Stimulated activated CD4-positive, alpha-beta T cell treated with anti-CD3 and anti-CD28 coated beads, Interleukin-2, amount 100 ng/mL, for 4 hours (primary cell): ENCODE measurements at regions not wholly inside any gene's neighbourhood (a gene's known extent, or its start where the extent isn't known, plus 50 kb on each side); places are given as distances from the start of the nearest gene placed in this dataset.
A peak's percentile ranks its signal among the peaks of the same experiment; 100 is the strongest.
"Not testable (repeated sequence)": the region's sequence is repeated elsewhere in the genome, so short reads cannot be mapped to it uniquely, and the experiment has no call there.

Source experiments
- DNase-seq: peaks from one replicate; pipeline ENCODE4 v3.0.0-alpha.2; 2020; ENCODE audit warnings: low read depth

DNA sequence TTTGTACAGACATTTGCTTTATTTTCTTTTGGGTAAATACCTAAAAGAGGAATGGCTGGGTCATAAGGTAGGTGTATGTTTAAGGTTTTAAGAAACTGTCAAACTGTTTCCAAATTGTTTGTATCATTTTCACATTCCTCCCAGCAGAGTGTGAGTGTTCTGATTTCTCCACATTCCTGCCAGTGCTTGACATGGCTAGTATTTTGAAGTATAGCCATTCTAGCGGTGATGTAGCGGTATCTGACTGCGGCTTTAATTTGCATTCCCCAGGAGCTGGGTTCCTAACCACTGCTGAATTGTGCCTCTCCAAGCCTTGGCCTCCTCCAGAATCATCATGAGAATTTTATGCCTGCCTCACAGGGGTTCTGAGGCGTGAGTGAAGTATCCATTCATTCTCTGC lies 61.8 kb upstream of the ARL4C start:
- no peak for DNase-seq

DNA sequence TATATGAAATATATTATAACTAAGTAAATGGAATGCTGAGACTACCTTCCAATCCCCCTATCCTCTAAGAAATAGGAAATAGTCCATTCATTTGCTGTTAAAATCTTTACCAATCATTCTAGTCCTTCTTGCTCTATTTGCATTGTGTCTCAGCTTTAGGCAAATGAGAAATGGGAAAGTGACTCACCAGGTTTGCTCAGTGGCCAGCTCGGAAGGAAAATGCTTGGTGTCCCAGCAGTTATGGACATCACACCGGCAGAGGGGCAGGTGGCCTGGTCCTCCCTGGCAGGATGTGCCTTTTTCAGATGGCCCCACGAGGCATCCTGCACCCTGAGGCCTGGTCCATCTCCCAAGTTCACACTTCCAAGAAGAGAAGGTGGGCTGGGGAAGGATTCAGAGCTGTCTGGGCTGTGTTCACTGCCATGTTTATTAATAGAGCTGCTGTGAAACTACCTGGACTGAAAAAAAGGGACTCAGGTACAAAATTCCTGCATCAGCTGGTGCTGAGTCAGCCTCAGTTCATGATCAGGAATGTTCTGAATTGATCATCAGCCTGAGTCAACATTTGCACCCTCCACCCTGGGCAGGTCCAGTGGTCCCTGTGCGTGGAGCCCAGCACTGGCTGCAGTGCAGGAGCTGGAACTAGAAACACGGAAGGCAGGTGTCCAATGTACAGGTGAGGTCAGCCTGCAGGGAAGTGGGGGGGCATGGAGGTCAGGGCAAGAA lies 60.1 kb upstream of the ARL4C start:
- DNase-seq = no peak

DNA sequence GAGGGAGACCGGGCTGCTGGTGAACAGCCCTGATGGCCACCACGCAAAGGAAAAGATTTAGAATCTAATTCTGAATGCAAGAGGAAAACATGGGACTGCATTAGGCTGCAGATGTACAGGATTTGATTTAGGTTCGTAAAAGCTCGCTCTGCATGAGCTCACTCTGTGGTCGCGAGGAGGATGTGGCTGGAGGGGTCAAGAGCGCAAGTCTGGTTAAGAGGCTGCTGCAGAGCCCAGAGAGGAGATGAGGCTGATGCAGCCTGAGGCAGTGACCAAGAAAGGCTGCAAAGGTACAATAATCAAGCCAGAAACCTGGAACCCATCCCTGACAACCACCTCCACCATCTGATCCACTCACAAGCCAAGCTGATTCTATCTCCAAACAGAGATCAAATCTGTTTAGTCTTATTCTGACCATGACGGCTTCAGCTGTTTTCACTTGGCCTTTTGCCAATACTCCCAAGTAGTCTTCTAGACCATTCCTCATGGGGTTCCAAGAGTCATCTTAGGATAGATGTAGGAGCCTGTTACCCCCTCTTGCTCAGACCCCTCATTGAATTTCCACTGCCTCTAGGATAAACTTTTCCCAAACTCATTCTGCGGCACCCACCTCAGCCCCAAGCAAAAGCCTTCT lies 58.9 kb upstream of the ARL4C start:
- DNase-seq = no peak

DNA sequence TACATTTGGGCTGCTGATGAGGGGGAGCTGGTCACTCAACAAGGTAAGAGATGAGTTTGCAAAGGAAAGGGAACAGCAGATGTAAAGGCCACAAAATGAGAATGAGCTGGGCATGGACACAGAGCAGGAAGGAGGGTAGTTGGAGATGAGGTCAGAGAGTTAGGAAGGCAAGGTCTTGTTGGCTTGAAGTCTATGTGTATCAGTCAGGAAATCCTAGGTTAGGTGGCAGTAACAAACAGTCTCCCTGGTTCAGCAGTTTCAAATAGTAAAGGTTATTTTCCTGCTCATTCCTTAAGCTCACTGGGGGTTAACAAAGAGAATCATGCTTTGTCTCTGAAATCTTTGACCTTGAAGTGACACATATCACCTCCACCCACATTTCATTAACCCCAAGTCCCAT lies 58.3 kb upstream of the ARL4C start:
- DNase-seq = no peak

DNA sequence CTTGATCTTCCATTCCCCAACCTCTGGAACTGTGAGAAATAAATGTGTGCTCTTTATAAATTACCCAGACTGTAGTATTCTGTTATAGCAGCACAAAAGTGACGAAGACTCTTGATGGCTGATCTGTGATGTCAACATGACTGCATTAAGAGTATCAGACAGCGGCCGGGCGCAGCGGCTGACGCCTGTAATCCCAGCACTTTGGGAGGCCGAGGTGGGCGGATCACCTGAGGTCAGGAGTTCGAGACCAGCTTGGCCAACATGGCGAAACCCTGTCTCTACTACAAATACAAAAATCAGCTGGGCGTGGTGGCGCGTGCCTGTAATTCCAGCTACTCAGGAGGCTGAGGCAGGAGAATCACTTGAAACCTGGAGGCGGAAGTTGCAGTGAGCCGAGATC lies 56.3 kb upstream of the ARL4C start:
- DNase-seq = not testable (repeated sequence)

DNA sequence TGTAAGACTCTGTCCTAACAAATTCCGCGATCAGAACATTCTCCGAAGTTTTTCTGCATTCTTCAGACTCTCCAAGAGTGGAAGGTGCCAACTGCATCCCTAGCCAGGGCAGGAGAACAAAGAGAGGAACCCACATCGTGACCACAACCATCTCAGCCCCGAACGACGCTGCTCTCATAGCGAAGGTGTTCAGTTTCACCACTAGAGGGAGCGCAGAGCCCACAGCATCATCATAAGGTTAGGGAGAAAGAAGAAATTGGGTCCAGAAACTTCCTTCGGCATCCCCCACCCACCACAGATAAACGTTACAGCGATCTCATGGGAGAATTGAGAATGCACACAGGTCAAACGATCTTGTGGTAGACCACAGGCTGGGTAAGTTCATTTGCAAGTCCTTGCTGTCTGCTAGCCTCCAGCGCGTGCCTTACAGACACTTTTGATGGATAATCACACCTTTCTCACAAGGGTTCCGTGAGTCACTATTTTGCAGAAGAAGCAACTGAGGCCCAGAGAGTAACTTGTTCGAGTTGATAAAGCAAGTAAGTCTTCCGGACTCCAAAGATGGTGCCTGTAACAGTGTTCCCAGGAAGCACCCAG lies 53.7 kb upstream of the ARL4C start:
- peak; percentile 17 for DNase-seq

DNA sequence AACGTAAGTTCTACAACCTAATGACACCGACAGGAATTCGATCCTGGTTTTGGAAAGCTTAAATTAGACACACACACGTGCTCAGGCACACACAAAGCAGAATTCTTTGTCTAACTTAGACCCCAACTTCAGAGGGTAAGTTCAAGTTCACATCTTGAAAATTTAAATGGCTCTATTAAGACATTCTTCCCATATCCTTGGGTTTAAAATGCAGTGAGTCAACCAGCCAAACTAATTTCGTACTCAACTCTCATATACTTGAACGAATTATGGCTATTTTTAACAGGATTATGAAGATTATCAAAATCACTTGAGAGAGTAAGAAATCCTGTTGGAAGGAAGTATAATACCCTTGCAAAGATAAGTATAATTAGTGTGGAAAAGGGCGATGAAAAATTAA lies 53.2 kb upstream of the ARL4C start:
- no peak for DNase-seq

DNA sequence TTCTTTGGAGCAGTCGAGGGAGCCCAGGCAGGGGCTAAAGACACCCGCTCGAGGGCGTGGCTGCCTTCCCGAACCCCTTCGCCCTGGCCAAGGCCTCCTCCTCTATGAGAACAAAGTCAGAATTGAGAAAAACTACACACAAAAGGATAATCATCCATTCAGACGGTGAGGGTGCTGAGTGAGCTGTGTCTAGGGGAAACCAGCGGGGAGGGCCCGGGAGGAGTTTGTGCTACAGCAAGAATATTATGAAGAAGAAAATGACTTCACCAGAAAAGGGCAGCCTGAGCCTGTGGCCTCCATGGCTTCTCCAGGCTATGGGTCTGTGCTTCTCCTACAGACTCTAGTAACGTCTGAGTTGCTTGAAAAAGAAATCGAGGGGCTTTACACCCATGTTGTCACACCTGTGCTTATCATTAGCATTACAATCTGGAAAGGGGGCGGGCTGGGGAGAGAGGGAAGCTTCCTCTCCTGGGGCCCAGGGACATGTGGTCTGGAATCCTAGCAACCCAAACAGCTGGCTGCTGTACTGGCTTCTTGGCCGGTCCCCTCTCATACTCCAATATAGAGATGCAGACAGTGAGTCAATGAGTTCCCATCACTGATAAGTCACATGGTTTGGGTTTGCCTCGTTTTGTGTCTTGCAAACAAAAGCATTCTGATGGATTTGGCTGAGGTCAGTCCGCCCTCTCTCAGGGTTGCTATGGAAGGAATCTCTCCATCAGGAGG lies 52.0 kb upstream of the ARL4C start:
- DNase-seq = no peak

DNA sequence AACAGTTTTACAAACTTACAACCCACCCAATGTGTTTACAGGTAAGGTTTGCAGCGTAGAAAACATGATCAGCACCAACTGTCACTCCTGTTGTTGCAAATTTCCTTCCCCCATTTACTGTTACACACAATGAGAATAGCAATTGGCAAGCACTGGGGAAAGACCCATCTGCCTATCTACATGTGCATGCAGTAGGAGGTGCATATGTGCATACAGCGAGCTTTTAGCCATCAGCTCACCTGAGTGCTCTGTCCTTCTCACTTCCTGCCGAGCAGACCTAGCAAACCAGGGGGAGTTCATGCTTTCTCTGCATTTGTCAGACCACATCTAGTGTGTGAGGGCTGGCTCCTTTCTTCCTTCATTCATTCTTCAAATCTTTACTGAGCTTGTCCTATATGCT lies 49.9 kb upstream of the ARL4C start:
- no peak for DNase-seq
